Tibial nerve (tissue), 4 donors: ENCODE measurements at regions not wholly inside any gene's neighbourhood (a gene's known extent, or its start where the extent isn't known, plus 50 kb on each side); places are given as distances from the start of the nearest gene placed in this dataset.

Experiments used
- DNase-seq, 2 donors: peaks; one replicate each; pipeline ENCODE4 v3.0.0-alpha.2; 2019; ENCODE audit warnings: low spot score in 2 of 2
- H3K27ac ChIP-seq, 4 donors: fragments of 200-600 bp; sonication (generic) in 3 of 4; one replicate each; pipeline ENCODE4 v1.5.1; 2017 to 2019; ENCODE audit warnings: mild to moderate bottlenecking in 1 of 4
- H3K27me3 ChIP-seq, 2 donors: fragments of 200-600 bp; sonication (generic) in 1 of 2; one replicate each; pipeline versions ENCODE4 v1.5.1 to v1.6.0; 2017 to 2019
- H3K36me3 ChIP-seq, 3 donors: fragments of 200-600 bp; sonication (generic); one replicate each; pipeline ENCODE4 v1.5.1; 2018 to 2019
- H3K4me1 ChIP-seq, 4 donors: fragments of 200-600 bp; sonication (generic) in 3 of 4; one replicate each; pipeline ENCODE4 v1.5.1; 2017 to 2019
- H3K4me3 ChIP-seq, 4 donors: fragments of 200-600 bp; sonication (generic) in 3 of 4; one replicate each; pipeline ENCODE4 v1.5.1; 2017 to 2019; ENCODE audit warnings: mild to moderate bottlenecking in 1 of 4, moderate library complexity in 1 of 4
- H3K9me3 ChIP-seq, 4 donors: fragments of 200-600 bp; sonication (generic) in 3 of 4; one replicate each; pipeline ENCODE4 v1.5.1; 2017 to 2019
- CTCF ChIP-seq, 5 experiments: fragments of 200-600 bp in 3 of 5; fragments of 450-650 bp in 2 of 5; sonication (generic) in 3 of 5; IDR thresholded peaks; one replicate each; pipeline ENCODE4 v1.5.1; 2016 to 2019; ENCODE audit warnings: antibody characterized with exemption in 5 of 5, mild to moderate bottlenecking in 3 of 5, moderate library complexity in 2 of 5
- EP300 ChIP-seq, 2 donors: sonication (generic); formaldehyde crosslinking; IDR thresholded peaks; one replicate each; pipeline ENCODE4 v1.6.1; 2017; ENCODE audit warnings: antibody characterized with exemption in 2 of 2, mild to moderate bottlenecking in 1 of 2
- POLR2A ChIP-seq, 2 donors: fragments of 450-650 bp; IDR thresholded peaks; one replicate each; pipeline ENCODE4 v1.6.1; 2017; ENCODE audit warnings: antibody characterized with exemption in 2 of 2, mild to moderate bottlenecking in 2 of 2, moderate library complexity in 2 of 2
- WGBS, 2 donors: methylation state at CpG; one replicate each; pipeline ENCODE4 v1.1.5; 2018; 5-methylcytosine and 5-hydroxymethylcytosine counted together

- WGBS, 2 donors = 63 to 77% methylated on average over 2 of the region's 2 CpGs
- no peak overlapping the region for H3K4me3 ChIP-seq
Observed at GRCh38 chr12:114190971-114191370, 215.0 kb downstream of the TBX5 start.

DNA sequence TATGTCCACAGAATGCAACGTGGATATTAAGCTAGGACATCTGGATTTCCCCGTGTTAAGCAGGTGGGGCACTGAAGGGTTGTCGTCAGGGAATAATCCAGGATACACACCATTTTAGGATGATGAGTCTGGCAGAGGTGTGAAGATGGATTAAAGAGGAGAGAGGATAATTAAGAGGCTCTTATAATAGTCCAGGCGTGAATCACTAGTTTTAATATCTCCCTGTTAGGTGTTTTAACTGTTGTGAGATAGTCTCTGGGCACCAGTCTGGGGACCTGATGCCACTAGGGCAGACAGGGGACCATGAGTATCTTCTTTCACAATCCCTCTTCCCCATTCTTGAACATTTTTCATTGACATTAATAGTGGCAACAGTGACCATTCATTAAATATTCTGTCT, 216.7 kb downstream of the TBX5 start:
- Histone ChIP-seq H3K36me3 (no peaks in the 10 kb centered on the region), H3K4me1 (no peaks in the 10 kb centered on the region), H3K27ac (no peak overlapping the region), H3K9me3 (peaks cover 0 to 3% (median 1%) of the 10 kb centered on the region in 4 donors), H3K27me3 (no peaks in the 10 kb centered on the region), H3K4me3 (no peak overlapping the region)
- no peak for TF ChIP-seq POLR2A (IDR thresholded peaks at IDR 0.05)
- TF ChIP-seq CTCF (IDR thresholded peaks at IDR 0.05) = no peak
- no peak for TF ChIP-seq EP300 (IDR thresholded peaks at IDR 0.05)
- DNase-seq = no peak
- 70 to 78% methylated on average over 4 of the region's 4 CpGs for WGBS, 2 donors

More at GRCh38 chr12:114190971-114191370, 215.0 kb downstream of the TBX5 start:
- H3K27ac ChIP-seq = no peak overlapping the region
- H3K9me3 ChIP-seq = peaks cover 0 to 3% (median 1%) of the 10 kb centered on the region in 4 donors
- TF ChIP-seq EP300 (IDR thresholded peaks at IDR 0.05) (no peak), CTCF (IDR thresholded peaks at IDR 0.05) (no peak), POLR2A (IDR thresholded peaks at IDR 0.05) (no peak)
- no peaks in the 10 kb centered on the region for H3K27me3 ChIP-seq
- H3K4me1 ChIP-seq = no peaks in the 10 kb centered on the region
- no peak for DNase-seq
- no peaks in the 10 kb centered on the region for H3K36me3 ChIP-seq

DNA sequence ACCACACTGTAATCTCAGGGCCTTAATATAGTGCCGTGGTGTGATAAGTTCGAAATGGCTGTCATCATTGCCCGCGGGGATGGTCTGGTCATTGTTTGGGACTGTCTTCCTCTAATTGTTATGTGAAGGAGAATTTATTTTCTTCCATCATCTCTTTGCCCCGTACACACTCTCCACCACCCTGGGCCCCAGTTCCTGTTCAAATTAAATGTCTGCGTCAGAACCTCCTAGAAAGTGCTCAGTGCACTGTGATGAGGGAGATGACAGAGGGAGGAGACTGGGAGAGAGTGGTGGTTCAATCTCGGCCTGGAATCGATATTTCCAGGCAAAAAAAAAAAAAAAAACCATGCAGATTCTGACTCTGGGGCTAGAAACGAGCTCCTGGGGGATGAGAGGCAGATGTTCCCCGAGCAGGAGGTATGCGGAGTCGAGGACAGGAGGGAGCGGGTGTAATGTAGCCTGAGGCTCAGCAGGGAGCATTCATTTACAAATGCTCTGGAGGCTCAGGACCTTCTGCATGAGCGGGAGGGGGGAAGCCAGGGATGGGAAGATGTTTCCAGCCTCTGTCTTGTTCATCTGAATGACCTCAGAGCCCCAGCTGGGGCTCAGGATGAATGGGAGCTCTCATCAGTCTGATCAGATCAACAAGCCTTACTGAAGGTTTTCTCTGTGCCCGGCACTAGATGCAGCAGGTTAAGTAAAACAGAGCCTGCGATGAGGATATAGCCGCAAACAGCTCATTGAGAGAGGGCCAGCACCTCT, 219.5 kb downstream of the TBX5 start:
- Histone ChIP-seq H3K27me3 (no peaks in the 10 kb centered on the region), H3K4me1 (no peaks in the 10 kb centered on the region), H3K4me3 (no peak overlapping the region), H3K9me3 (peaks cover 0 to 3% (median 1%) of the 10 kb centered on the region in 4 donors), H3K27ac (no peak overlapping the region), H3K36me3 (no peaks in the 10 kb centered on the region)
- no peak for DNase-seq
- WGBS, 2 donors = 23 to 27% methylated on average over 17 of the region's 17 CpGs
- TF ChIP-seq CTCF (IDR thresholded peaks at IDR 0.05) = no peak
- no peak for TF ChIP-seq EP300 (IDR thresholded peaks at IDR 0.05)
- TF ChIP-seq POLR2A (IDR thresholded peaks at IDR 0.05) = no peak

DNA sequence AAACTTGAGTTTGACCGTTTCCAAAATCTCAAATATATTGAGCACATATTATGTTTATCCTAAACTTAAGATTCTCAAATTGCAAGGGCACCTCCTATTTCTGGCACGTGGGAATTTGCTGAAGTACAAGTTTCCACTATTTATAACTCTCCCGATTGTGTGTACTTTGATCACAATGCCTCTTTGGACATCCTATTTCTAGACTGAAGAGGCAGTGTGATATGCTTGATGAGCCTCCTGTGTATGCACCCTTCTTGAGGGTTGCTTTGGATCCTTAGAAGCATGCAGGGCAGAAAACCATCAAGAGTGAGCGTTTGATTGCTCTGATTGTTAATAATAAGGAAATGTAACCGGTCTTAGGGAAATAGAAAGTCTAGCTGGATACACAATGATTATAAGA, 218.9 kb upstream of the RBM19 start:
- no peak for TF ChIP-seq EP300 (IDR thresholded peaks at IDR 0.05)
- TF ChIP-seq CTCF (IDR thresholded peaks at IDR 0.05) = no peak
- no peak for TF ChIP-seq POLR2A (IDR thresholded peaks at IDR 0.05)
- H3K36me3 ChIP-seq = no peaks in the 10 kb centered on the region
- no peaks in the 10 kb centered on the region for H3K27me3 ChIP-seq
- DNase-seq = no peak
- 65 to 68% methylated on average over 5 of the region's 5 CpGs for WGBS, 2 donors
- no peak overlapping the region for H3K4me3 ChIP-seq
- no peaks in the 10 kb centered on the region for H3K4me1 ChIP-seq
- H3K27ac ChIP-seq = no peak overlapping the region
- H3K9me3 ChIP-seq = peaks cover 0 to 2% (median 1%) of the 10 kb centered on the region in 4 donors

DNA sequence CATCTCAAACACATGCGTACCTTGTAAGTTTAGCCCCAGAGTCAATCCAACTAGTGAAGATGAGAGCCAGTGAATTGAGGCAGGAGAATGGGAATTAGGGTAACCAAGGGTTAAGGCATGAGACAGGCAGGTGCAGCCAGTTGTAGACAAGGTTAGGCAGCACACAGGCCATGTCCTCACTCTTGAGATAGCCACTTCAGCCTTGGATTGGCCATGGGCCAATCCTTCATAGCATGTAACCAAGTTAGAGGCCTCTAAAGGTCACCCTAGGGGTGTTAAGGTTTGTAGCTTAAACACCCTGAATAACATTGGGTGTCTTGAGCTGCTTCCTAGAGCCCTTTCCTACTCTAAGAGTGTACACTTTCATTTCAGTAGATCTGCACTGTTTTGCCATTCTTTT, 208.2 kb upstream of the RBM19 start:
- no peak for DNase-seq
- Histone ChIP-seq H3K4me3 (no peak overlapping the region), H3K27ac (no peak overlapping the region), H3K9me3 (no peaks in the 10 kb centered on the region), H3K27me3 (no peaks in the 10 kb centered on the region), H3K36me3 (no peaks in the 10 kb centered on the region), H3K4me1 (no peaks in the 10 kb centered on the region)
- 88 to 94% methylated on average over 1 of the region's 1 CpG for WGBS, 2 donors
- TF ChIP-seq EP300 (IDR thresholded peaks at IDR 0.05) = no peak
- TF ChIP-seq CTCF (IDR thresholded peaks at IDR 0.05) = no peak
- no peak for TF ChIP-seq POLR2A (IDR thresholded peaks at IDR 0.05)
